SK-N-SH treated with all-trans-retinoic acid at 6 μM for 48 hours (cell line): ENCODE measurements at regions not wholly inside any gene's neighbourhood (a gene's known extent, or its start where the extent isn't known, plus 50 kb on each side); places are given as distances from the start of the nearest gene placed in this dataset.

Source experiments
- ATAC-seq: fragments of 200-7000 bp; cut with Tn5 transposase; 3 replicates; pipeline ENCODE4 v1.9.1; 2020; ENCODE audit warnings: mild to moderate bottlenecking, moderate library complexity
- ARNTL ChIP-seq: fragments of 450-650 bp; formaldehyde crosslinking; IDR thresholded peaks from 2 replicates; pipeline ENCODE4 v1.5.0; 2020; ENCODE audit warnings: low read depth, mild to moderate bottlenecking, moderate library complexity, borderline replicate concordance
- CREB5 ChIP-seq: fragments of 250-450 bp; sonication (Bioruptor Pico); IDR thresholded peaks from 2 replicates; pipeline ENCODE4 v1.5.1; 2020; ENCODE audit warnings: low read depth, mild to moderate bottlenecking, moderate library complexity
- CSDC2 ChIP-seq: fragments of 250-450 bp; sonication (Bioruptor Pico); IDR thresholded peaks from 2 replicates; pipeline ENCODE4 v1.5.0; 2020; ENCODE audit warnings: mild to moderate bottlenecking, moderate library complexity
- CSRNP3 ChIP-seq: fragments of 250-450 bp; sonication (Bioruptor Pico); IDR thresholded peaks from 2 replicates; pipeline ENCODE4 v1.5.1; 2021; ENCODE audit warnings: mild to moderate bottlenecking, moderate library complexity
- ESRRG ChIP-seq: fragments of 250-450 bp; sonication (Bioruptor Pico); IDR thresholded peaks from 2 replicates; pipeline ENCODE4 v1.6.1; 2021; ENCODE audit warnings: mild to moderate bottlenecking
- GLIS3 ChIP-seq: fragments of 250-450 bp; sonication (Bioruptor Pico); IDR thresholded peaks from 2 replicates; pipeline ENCODE4 v1.5.0; 2020; ENCODE audit warnings: mild to moderate bottlenecking, moderate library complexity
- ISL1 ChIP-seq: fragments of 250-450 bp; sonication (Bioruptor Pico); IDR thresholded peaks from 2 replicates; pipeline ENCODE4 v2.1.2; 2022; ENCODE audit warnings: mild to moderate bottlenecking, moderate library complexity
- PATZ1 ChIP-seq: fragments of 250-450 bp; sonication (Bioruptor Pico); IDR thresholded peaks from 2 replicates; pipeline ENCODE4 v1.8.0; 2020; ENCODE audit warnings: mild to moderate bottlenecking, moderate library complexity, borderline replicate concordance
- POU6F1 ChIP-seq: fragments of 250-450 bp; sonication (Bioruptor Pico); IDR thresholded peaks from 2 replicates; pipeline ENCODE4 v1.8.0; 2021; ENCODE audit warnings: low read depth, mild to moderate bottlenecking, moderate library complexity, borderline replicate concordance
- PPARA ChIP-seq: fragments of 250-450 bp; sonication (Bioruptor Pico); IDR thresholded peaks from 2 replicates; pipeline ENCODE4 v1.5.0; 2020; ENCODE audit warnings: mild to moderate bottlenecking, borderline replicate concordance
- SNAI2 ChIP-seq: fragments of 250-450 bp; sonication (Bioruptor Pico); IDR thresholded peaks from 2 replicates; pipeline ENCODE4 v1.5.0; 2020; ENCODE audit warnings: mild to moderate bottlenecking, moderate library complexity
- TCF4 ChIP-seq: fragments of 250-450 bp; sonication (Bioruptor Pico); IDR thresholded peaks from 2 replicates; pipeline ENCODE4 v1.8.0; 2021; ENCODE audit warnings: mild to moderate bottlenecking, moderate library complexity, borderline replicate concordance
- TOX ChIP-seq: fragments of 250-450 bp; sonication (Bioruptor Pico); IDR thresholded peaks from 2 replicates; pipeline ENCODE4 v1.8.0; 2021; ENCODE audit warnings: mild to moderate bottlenecking, moderate library complexity, borderline replicate concordance
- TSHZ2 ChIP-seq: fragments of 250-450 bp; sonication (Bioruptor Pico); IDR thresholded peaks from 2 replicates; pipeline ENCODE4 v1.5.0; 2020; ENCODE audit warnings: mild to moderate bottlenecking, moderate library complexity
- ZC3H10 ChIP-seq: fragments of 250-450 bp; sonication (Bioruptor Pico); IDR thresholded peaks from 2 replicates; pipeline ENCODE4 v1.5.1; 2021; ENCODE audit warnings: mild to moderate bottlenecking, moderate library complexity
- ZFP30 ChIP-seq: fragments of 450-650 bp; formaldehyde crosslinking; IDR thresholded peaks from 2 replicates; pipeline ENCODE4 v1.5.0; 2022; ENCODE audit warnings: mild to moderate bottlenecking, moderate library complexity
- ZNF565 ChIP-seq: fragments of 450-650 bp; formaldehyde crosslinking; conservative IDR thresholded peaks from 2 replicates; pipeline ENCODE4 v1.5.0; 2020; ENCODE audit warnings: low read depth, mild to moderate bottlenecking, moderate library complexity
- ZNF70 ChIP-seq: fragments of 450-650 bp; formaldehyde crosslinking; IDR thresholded peaks from 2 replicates; pipeline ENCODE4 v1.5.0; 2020; ENCODE audit warnings: mild to moderate bottlenecking, moderate library complexity
- ZNF8 ChIP-seq: fragments of 450-650 bp; formaldehyde crosslinking; IDR thresholded peaks from 2 replicates; pipeline ENCODE4 v1.5.0; 2020; ENCODE audit warnings: mild to moderate bottlenecking, moderate library complexity

GRCh38 chr14:36426836-36427235, 93.2 kb downstream of the NKX2-1 start (continued):
- no peak for TF ChIP-seq PATZ1
- TF ChIP-seq ZC3H10 (CRISPR knock-in tag): no peak
- TF ChIP-seq ZNF70: no peak

GRCh38 chr14:36426113-36426512, 93.9 kb downstream of the NKX2-1 start:
- ATAC-seq: no peak

More at GRCh38 chr14:36426113-36426512, 93.9 kb downstream of the NKX2-1 start:
- TF ChIP-seq PPARA (no peak), ZNF8 (no peak), ZNF565 (CRISPR knock-in tag) (no peak), CREB5 (CRISPR knock-in tag) (no peak), ZC3H10 (CRISPR knock-in tag) (no peak), POU6F1 (no peak), ARNTL (no peak), TCF4 (CRISPR knock-in tag) (no peak), CSDC2 (CRISPR knock-in tag) (no peak), TOX (CRISPR knock-in tag) (no peak), GLIS3 (CRISPR knock-in tag) (no peak), ZFP30 (CRISPR knock-in tag) (no peak), SNAI2 (CRISPR knock-in tag) (no peak), CSRNP3 (CRISPR knock-in tag) (no peak), ISL1 (CRISPR knock-in tag) (no peak), ESRRG (CRISPR knock-in tag) (no peak), TSHZ2 (no peak), ZNF70 (no peak)
- TF ChIP-seq, all 23 proteins: peak for 0
